Endothelial cell of umbilical vein (primary cell): ENCODE measurements at regions not wholly inside any gene's neighbourhood (a gene's known extent, or its start where the extent isn't known, plus 50 kb on each side); places are given as distances from the start of the nearest gene placed in this dataset.

Experiments
- BruUV-seq: library from RNA; stranded (reverse); fragments of 400-500 nt; replicated peaks from 2 replicates; lab custom pipeline; 2021; lab: Mats Ljungman, UMichigan
- CTCF ChIA-PET: fragments of 300-600, 350-600 bp; sonication (Branson Sonifier 250); formaldehyde crosslinking; loops from one replicate; lab custom pipeline; 2021; ENCODE audit warnings: antibody characterized with exemption, inconsistent platforms; lab: Charles Lee
- POLR2A ChIA-PET: fragments of 300-600, 350-600 bp; sonication (Branson Sonifier 250); formaldehyde crosslinking; loops from one replicate; lab custom pipeline; 2021; ENCODE audit warnings: antibody characterized with exemption, inconsistent platforms; lab: Charles Lee
- DNase-seq: peaks from one replicate; pipeline ENCODE4 v3.0.0-alpha.2; 2011; ENCODE audit warnings: low read depth, low spot score
- FAIRE-seq: peaks from 2 replicates; lab custom pipeline; 2011; peaks lifted over from hg19 to GRCh38; lab: Jason Lieb, UNC
- H2AFZ ChIP-seq: 2 replicates; pipeline ENCODE4 v1.6.0; 2012; ENCODE audit warnings: low read depth, low read length, control low read depth, inconsistent platforms
- H3K27ac ChIP-seq: 2 replicates; pipeline ENCODE4 v1.5.1; 2011; ENCODE audit warnings: low read depth, mild to moderate bottlenecking, control low read depth, low read length, moderate library complexity; ENCODE audit not compliant: insufficient read depth
- H3K27me3 ChIP-seq, 2 experiments: 2 replicates each; pipeline versions ENCODE4 v1.6.0 to v1.6.1; 2011; ENCODE audit warnings: low read length in 2 of 2, mixed read lengths in 1 of 2; ENCODE audit not compliant: control insufficient read depth in 2 of 2, insufficient read depth in 2 of 2
- H3K36me3 ChIP-seq, 2 experiments: 2 replicates in 1 of 2; 3 replicates in 1 of 2; pipeline ENCODE4 v1.5.1; 2011; ENCODE audit warnings: low read length in 2 of 2, mild to moderate bottlenecking in 1 of 2, moderate library complexity in 1 of 2; ENCODE audit not compliant: control insufficient read depth in 2 of 2, insufficient read depth in 2 of 2; ENCODE audit errors: extremely low read depth in 1 of 2
- H3K4me1 ChIP-seq: 3 replicates; pipeline ENCODE4 v1.5.1; 2011; ENCODE audit warnings: mild to moderate bottlenecking, low read length; ENCODE audit not compliant: control insufficient read depth, insufficient read depth; ENCODE audit errors: extremely low read depth
- H3K4me2 ChIP-seq: 2 replicates; pipeline ENCODE4 v1.6.1; 2011; ENCODE audit warnings: low read length, control low read depth, mixed read lengths; ENCODE audit not compliant: insufficient read depth
- H3K4me3 ChIP-seq, 3 experiments: fragments of 200-600 bp in 1 of 3; sonication (generic), shearing (Covaris generic) in 1 of 3; replicated peaks in 1 of 3; 2 replicates each; pipeline ENCODE4 v1.5.1; 2011 to 2016; ENCODE audit warnings: control low read depth in 3 of 3, low read length in 3 of 3, mild to moderate bottlenecking in 2 of 3, inconsistent platforms in 1 of 3, low read depth in 1 of 3, moderate library complexity in 1 of 3; ENCODE audit not compliant: insufficient read depth in 1 of 3
- H3K79me2 ChIP-seq: 2 replicates; pipeline ENCODE4 v1.6.0; 2012; ENCODE audit warnings: low read length, inconsistent platforms; ENCODE audit not compliant: control insufficient read depth, insufficient read depth
- H3K9ac ChIP-seq: replicated peaks from 2 replicates; pipeline ENCODE3; 2011; ENCODE audit warnings: low read length, control low read depth; ENCODE audit not compliant: insufficient read depth; ENCODE audit errors: extremely low read depth
- H3K9me1 ChIP-seq: replicated peaks from 3 replicates; pipeline ENCODE4 v1.6.0; 2011; ENCODE audit warnings: mild to moderate bottlenecking, low read length; ENCODE audit not compliant: control insufficient read depth, insufficient read depth; ENCODE audit errors: extremely low read depth
- H3K9me3 ChIP-seq: replicated peaks from 2 replicates; pipeline ENCODE4 v1.5.1; 2012; ENCODE audit warnings: low read length, inconsistent platforms; ENCODE audit not compliant: control insufficient read depth, insufficient read depth
- H4K20me1 ChIP-seq: replicated peaks from 2 replicates; pipeline ENCODE3; 2011; ENCODE audit warnings: mild to moderate bottlenecking, low read length; ENCODE audit not compliant: control insufficient read depth, insufficient read depth; ENCODE audit errors: extremely low read depth
- CTCF ChIP-seq, 2 donors: IDR thresholded peaks; 1 replicate in 1 of 2; 2 replicates in 1 of 2; pipeline ENCODE4 v1.5.1; 2011; ENCODE audit warnings: low read length in 2 of 2, mild to moderate bottlenecking in 2 of 2, moderate library complexity in 2 of 2, control low read depth in 1 of 2, inconsistent platforms in 1 of 2, low read depth in 1 of 2; ENCODE audit not compliant: insufficient read depth in 1 of 2; ENCODE audit errors: extremely low read depth in 1 of 2
- EZH2 ChIP-seq: IDR thresholded peaks from 2 replicates; pipeline ENCODE4 v1.6.1; 2012; ENCODE audit warnings: borderline replicate concordance, low read depth, mild to moderate bottlenecking, moderate library complexity, low read length, inconsistent platforms; ENCODE audit not compliant: severe bottlenecking
- FOS ChIP-seq: IDR thresholded peaks from 2 replicates; pipeline ENCODE4 v1.6.1; 2011; ENCODE audit warnings: mild to moderate bottlenecking, low read length, moderate library complexity, borderline replicate concordance; ENCODE audit not compliant: insufficient read depth
- JUN ChIP-seq: IDR thresholded peaks from 2 replicates; pipeline ENCODE4 v1.6.1; 2011; ENCODE audit warnings: borderline replicate concordance, low read depth; ENCODE audit not compliant: insufficient read length, insufficient read depth
- MAX ChIP-seq: IDR thresholded peaks from 2 replicates; pipeline ENCODE4 v1.6.1; 2011; ENCODE audit not compliant: insufficient read depth, insufficient read length
- MYC ChIP-seq: IDR thresholded peaks from one replicate; pipeline ENCODE4 v1.6.1; 2011; ENCODE audit warnings: mild to moderate bottlenecking, low read depth, low read length
- POLR2A ChIP-seq: IDR thresholded peaks from 2 replicates; pipeline ENCODE4 v1.6.1; 2012; ENCODE audit warnings: low read depth, mild to moderate bottlenecking, control low read depth, low read length
- POLR2AphosphoS5 ChIP-seq: IDR thresholded peaks from 2 replicates; pipeline ENCODE4 v1.6.1; 2012; ENCODE audit warnings: low read depth, mild to moderate bottlenecking, control low read depth, low read length, moderate library complexity; ENCODE audit not compliant: insufficient read depth
- dilution Hi-C: fragments of 300-500 bp; cut with MboI; formaldehyde crosslinking; loops from one replicate; pipeline ENCODE4 v1.15.0; 2019; ENCODE audit warnings: low sequenced_read_pairs; ENCODE audit not compliant: extremely low pct_ligation_motif_present
- intact Hi-C: fragments of 100-400 bp; cut with micrococcal nuclease; formaldehyde crosslinking; loops from one replicate; pipeline ENCODE4 v1.10.0; 2022

GRCh38 chr6:51369485-51369884, 550.8 kb downstream of the TFAP2B start:
- no peaks in the 10 kb centered on the region for H3K79me2 ChIP-seq
- no peaks in the 10 kb centered on the region for H3K27me3 ChIP-seq
- no peak overlapping the region for H2AFZ ChIP-seq
- POLR2A ChIA-PET = no interaction called here
- BruUV-seq = no TSS peak
- no peak overlapping the region for H3K27ac ChIP-seq
- no peak overlapping the region for H3K4me2 ChIP-seq
- CTCF ChIA-PET = no interaction called here
- FAIRE-seq (no peak), DNase-seq (no peak)
- no peak overlapping the region for H3K9ac ChIP-seq
- H4K20me1 ChIP-seq = no peaks in the 10 kb centered on the region
- intact Hi-C loops (no loop called here), dilution Hi-C loops (no loop called here)
- H3K9me3 ChIP-seq = peaks cover 2% of the 10 kb centered on the region
- H3K36me3 ChIP-seq = no peaks in the 10 kb centered on the region
- no peaks in the 10 kb centered on the region for H3K4me1 ChIP-seq
- H3K9me1 ChIP-seq = no peaks in the 10 kb centered on the region
- H3K4me3 ChIP-seq = no peak overlapping the region
- TF ChIP-seq EZH2 = no peak
- TF ChIP-seq POLR2A = no peak
- no peak for TF ChIP-seq JUN
- no peak for TF ChIP-seq POLR2AphosphoS5
- TF ChIP-seq FOS = no peak
- no peak for TF ChIP-seq MAX
- no peak for TF ChIP-seq MYC
- no peak for TF ChIP-seq CTCF (IDR thresholded peaks at IDR 0.05; ENCODE audit: extremely low read depth in 1 of 2, insufficient read depth in 1 of 2, low read depth in 1 of 2, low read length in 2 of 2)
